ENCODE measurements at regions not wholly inside any gene's neighbourhood (a gene's known extent, or its start where the extent isn't known, plus 50 kb on each side); places are given as distances from the start of the nearest gene placed in this dataset.

DNA sequence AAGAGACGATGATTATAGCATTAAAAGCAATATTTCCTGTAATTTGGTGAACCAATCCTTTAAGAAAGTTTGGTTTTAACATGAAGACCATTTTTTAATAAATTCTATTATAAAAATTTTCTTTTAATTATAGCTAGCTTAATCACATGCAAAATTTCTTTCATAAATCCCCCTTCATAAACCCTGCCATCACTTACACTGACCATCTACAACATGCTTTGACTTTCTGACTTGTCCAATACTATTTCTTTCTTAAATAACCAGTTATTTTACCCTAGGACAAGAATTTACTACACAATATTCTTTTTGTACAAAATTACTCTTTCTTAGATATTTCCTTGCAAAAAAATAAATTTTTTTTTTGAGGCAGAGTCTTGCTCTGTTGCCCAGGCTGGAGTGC lies 1334.8 kb downstream of the CDH11 start:
- no peak for DNase-seq
- Histone ChIP-seq H3K9me3 (replicated peaks; ENCODE audit: insufficient read depth, low read length) (no peaks in the 10 kb centered on the region), H3K4me1 (ENCODE audit: low read length) (no peaks in the 10 kb centered on the region)

DNA sequence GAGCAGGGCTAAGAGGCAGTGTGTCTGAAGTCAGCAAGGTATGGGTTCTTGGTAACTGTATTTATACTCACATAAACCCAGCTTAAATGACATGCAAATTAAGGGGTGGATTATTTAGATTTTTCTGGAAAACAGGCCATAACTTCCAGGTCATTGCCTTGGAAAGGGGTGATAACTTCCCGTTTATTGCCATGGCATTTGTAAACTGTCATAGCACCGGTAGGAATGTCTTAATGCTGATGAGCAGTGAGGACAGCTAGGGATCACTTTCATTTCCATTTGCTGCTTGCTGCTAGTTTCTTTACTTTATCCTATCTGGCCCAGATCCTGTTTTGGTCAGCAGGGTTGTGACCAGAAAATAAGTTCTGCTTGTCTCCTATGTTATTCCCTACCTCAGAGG lies 1336.7 kb downstream of the CDH11 start:
- no peaks in the 10 kb centered on the region for H3K9me2 ChIP-seq (replicated peaks; ENCODE audit: insufficient read depth, low read length)
- DNase-seq, result no peak
- no peaks in the 10 kb centered on the region for H3K79me2 ChIP-seq (ENCODE audit: low read length)
- H3K4me1 ChIP-seq (ENCODE audit: low read length), result no peaks in the 10 kb centered on the region
- H2AFZ ChIP-seq (ENCODE audit: low read length), result no peak overlapping the region
- no peaks in the 10 kb centered on the region for H3K27me3 ChIP-seq (replicated peaks; ENCODE audit: insufficient read depth, low read length)
- H3K36me3 ChIP-seq (replicated peaks; ENCODE audit: insufficient read depth, low read length), result no peaks in the 10 kb centered on the region
- no peaks in the 10 kb centered on the region for H4K20me1 ChIP-seq (ENCODE audit: insufficient read depth, low read length)
- H3K9me3 ChIP-seq (replicated peaks; ENCODE audit: insufficient read depth, low read length), result no peaks in the 10 kb centered on the region
- H3F3A ChIP-seq (ENCODE audit: insufficient read depth, low read length), result no peaks in the 10 kb centered on the region
- H3K4me2 ChIP-seq (ENCODE audit: low read depth, low read length), result no peak overlapping the region
- H3K27ac ChIP-seq (ENCODE audit: low read length), result no peak overlapping the region
- H3K9ac ChIP-seq (ENCODE audit: low read length), result no peak overlapping the region
- TF ChIP-seq, protein P1, sequence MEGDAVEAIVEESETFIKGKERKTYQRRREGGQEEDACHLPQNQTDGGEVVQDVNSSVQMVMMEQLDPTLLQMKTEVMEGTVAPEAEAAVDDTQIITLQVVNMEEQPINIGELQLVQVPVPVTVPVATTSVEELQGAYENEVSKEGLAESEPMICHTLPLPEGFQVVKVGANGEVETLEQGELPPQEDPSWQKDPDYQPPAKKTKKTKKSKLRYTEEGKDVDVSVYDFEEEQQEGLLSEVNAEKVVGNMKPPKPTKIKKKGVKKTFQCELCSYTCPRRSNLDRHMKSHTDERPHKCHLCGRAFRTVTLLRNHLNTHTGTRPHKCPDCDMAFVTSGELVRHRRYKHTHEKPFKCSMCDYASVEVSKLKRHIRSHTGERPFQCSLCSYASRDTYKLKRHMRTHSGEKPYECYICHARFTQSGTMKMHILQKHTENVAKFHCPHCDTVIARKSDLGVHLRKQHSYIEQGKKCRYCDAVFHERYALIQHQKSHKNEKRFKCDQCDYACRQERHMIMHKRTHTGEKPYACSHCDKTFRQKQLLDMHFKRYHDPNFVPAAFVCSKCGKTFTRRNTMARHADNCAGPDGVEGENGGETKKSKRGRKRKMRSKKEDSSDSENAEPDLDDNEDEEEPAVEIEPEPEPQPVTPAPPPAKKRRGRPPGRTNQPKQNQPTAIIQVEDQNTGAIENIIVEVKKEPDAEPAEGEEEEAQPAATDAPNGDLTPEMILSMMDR (IDR thresholded peaks at IDR 0.05; ENCODE audit: low read length), result no peak
- TF ChIP-seq EZH2phosphoT487 (IDR thresholded peaks at IDR 0.05; ENCODE audit: low read length) (no peak), EZH2 (optimal IDR thresholded peaks at IDR 0.05; ENCODE audit: low read depth, low read length) (no peak)
- H3K4me3 ChIP-seq (ENCODE audit: low read length), result no peak overlapping the region

More for the DNA sequence above, 1334.8 kb downstream of the CDH11 start:
- no peaks in the 10 kb centered on the region for H3K36me3 ChIP-seq (replicated peaks; ENCODE audit: insufficient read depth, low read length)
- no peak overlapping the region for H3K27ac ChIP-seq (ENCODE audit: low read length)
- no peak overlapping the region for H3K4me3 ChIP-seq (ENCODE audit: low read length)
- H3K4me2 ChIP-seq (ENCODE audit: low read depth, low read length), result no peak overlapping the region
- no peaks in the 10 kb centered on the region for H4K20me1 ChIP-seq (ENCODE audit: insufficient read depth, low read length)
- H3K9me2 ChIP-seq (replicated peaks; ENCODE audit: insufficient read depth, low read length), result no peaks in the 10 kb centered on the region
- no peaks in the 10 kb centered on the region for H3K79me2 ChIP-seq (ENCODE audit: low read length)
- no peak overlapping the region for H3K9ac ChIP-seq (ENCODE audit: low read length)
- TF ChIP-seq EZH2phosphoT487 (IDR thresholded peaks at IDR 0.05; ENCODE audit: low read length), result no peak
- no peak for TF ChIP-seq EZH2 (optimal IDR thresholded peaks at IDR 0.05; ENCODE audit: low read depth, low read length)
- TF ChIP-seq, protein P1 (IDR thresholded peaks at IDR 0.05; ENCODE audit: low read length), result no peak
- no peaks in the 10 kb centered on the region for H3K27me3 ChIP-seq (replicated peaks; ENCODE audit: insufficient read depth, low read length)
- no peaks in the 10 kb centered on the region for H3F3A ChIP-seq (ENCODE audit: insufficient read depth, low read length)
- no peak overlapping the region for H2AFZ ChIP-seq (ENCODE audit: low read length)

DNA sequence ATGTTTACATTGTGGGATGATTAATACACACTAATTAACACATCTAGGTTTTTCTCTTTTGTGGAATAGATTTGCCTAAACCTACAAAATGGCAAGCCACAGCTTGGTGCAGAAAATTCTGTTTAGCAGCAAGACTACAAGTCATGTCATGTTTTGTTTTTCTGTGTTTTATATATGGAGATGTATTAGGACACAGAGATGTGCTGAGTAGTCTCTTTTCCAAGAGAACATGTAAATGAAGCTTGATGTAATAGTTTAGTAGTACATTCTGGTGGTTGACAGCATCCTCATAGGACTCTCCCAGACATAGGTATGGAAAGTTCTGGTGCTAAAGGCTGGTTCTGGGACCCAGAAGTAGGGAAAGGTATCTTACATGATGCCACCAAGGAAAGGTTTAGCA lies 1345.4 kb downstream of the CDH11 start:
- DNase-seq, result no peak
- no peak overlapping the region for H2AFZ ChIP-seq (ENCODE audit: low read length)
- no peaks in the 10 kb centered on the region for H3K9me3 ChIP-seq (replicated peaks; ENCODE audit: insufficient read depth, low read length)
- H3K4me1 ChIP-seq (ENCODE audit: low read length), result no peaks in the 10 kb centered on the region
- H3K4me2 ChIP-seq (ENCODE audit: low read depth, low read length), result no peak overlapping the region
- H3K27me3 ChIP-seq (replicated peaks; ENCODE audit: insufficient read depth, low read length), result no peaks in the 10 kb centered on the region
- H4K20me1 ChIP-seq (ENCODE audit: insufficient read depth, low read length), result no peaks in the 10 kb centered on the region
- no peak overlapping the region for H3K9ac ChIP-seq (ENCODE audit: low read length)
- no peaks in the 10 kb centered on the region for H3K9me2 ChIP-seq (replicated peaks; ENCODE audit: insufficient read depth, low read length)
- H3K27ac ChIP-seq (ENCODE audit: low read length), result no peak overlapping the region
- no peaks in the 10 kb centered on the region for H3F3A ChIP-seq (ENCODE audit: insufficient read depth, low read length)
- no peaks in the 10 kb centered on the region for H3K79me2 ChIP-seq (ENCODE audit: low read length)
- H3K4me3 ChIP-seq (ENCODE audit: low read length), result no peak overlapping the region
- no peaks in the 10 kb centered on the region for H3K36me3 ChIP-seq (replicated peaks; ENCODE audit: insufficient read depth, low read length)
- no peak for TF ChIP-seq EZH2phosphoT487 (IDR thresholded peaks at IDR 0.05; ENCODE audit: low read length)
- no peak for TF ChIP-seq EZH2 (optimal IDR thresholded peaks at IDR 0.05; ENCODE audit: low read depth, low read length)
- TF ChIP-seq, protein P1 (IDR thresholded peaks at IDR 0.05; ENCODE audit: low read length), result no peak
